Hepatocyte (in vitro differentiated cells): ENCODE measurements at regions not wholly inside any gene's neighbourhood (a gene's known extent, or its start where the extent isn't known, plus 50 kb on each side); places are given as distances from the start of the nearest gene placed in this dataset.

Experiments
- DNase-seq: peaks from one replicate; pipeline ENCODE4 v3.0.0-alpha.2; 2016; ENCODE audit warnings: low spot score
- H2AFZ ChIP-seq: fragments of 200-600 bp; sonication (generic); 2 replicates; pipeline ENCODE4 v1.6.0; 2016; ENCODE audit warnings: antibody characterized with exemption, mild to moderate bottlenecking
- H3K27ac ChIP-seq: fragments of 200-600 bp; sonication (generic); 2 replicates; pipeline ENCODE4 v1.5.1; 2016; ENCODE audit warnings: mild to moderate bottlenecking
- H3K27me3 ChIP-seq: fragments of 200-600 bp; sonication (generic); 2 replicates; pipeline ENCODE4 v1.6.1; 2016
- H3K36me3 ChIP-seq: fragments of 200-600 bp; sonication (generic); replicated peaks from 2 replicates; pipeline ENCODE4 v1.5.1; 2016; ENCODE audit warnings: low read depth; ENCODE audit not compliant: insufficient read depth
- H3K4me1 ChIP-seq: fragments of 200-600 bp; sonication (generic); 2 replicates; pipeline ENCODE4 v1.5.1; 2016; ENCODE audit warnings: mild to moderate bottlenecking, moderate library complexity; ENCODE audit not compliant: insufficient read depth
- H3K4me2 ChIP-seq: fragments of 200-600 bp; sonication (generic); 2 replicates; pipeline ENCODE4 v1.6.0; 2016
- H3K4me3 ChIP-seq: fragments of 200-600 bp; sonication (generic); 2 replicates; pipeline ENCODE4 v1.5.1; 2016; ENCODE audit warnings: mild to moderate bottlenecking
- H3K79me2 ChIP-seq: fragments of 200-600 bp; sonication (generic); 2 replicates; pipeline ENCODE4 v1.6.0; 2017; ENCODE audit warnings: mild to moderate bottlenecking
- H3K9me2 ChIP-seq: fragments of 200-600 bp; sonication (generic); replicated peaks from 2 replicates; pipeline ENCODE4 v1.6.0; 2017; ENCODE audit warnings: mild to moderate bottlenecking; ENCODE audit not compliant: insufficient read depth
- H3K9me3 ChIP-seq: fragments of 200-600 bp; sonication (generic); 2 replicates; pipeline ENCODE4 v1.5.1; 2016; ENCODE audit warnings: low read depth, mild to moderate bottlenecking
- H4K20me1 ChIP-seq: fragments of 200-600 bp; sonication (generic); 2 replicates; pipeline ENCODE4 v1.6.0; 2016; ENCODE audit warnings: mild to moderate bottlenecking; ENCODE audit not compliant: insufficient read depth, poor library complexity, severe bottlenecking
- CTCF ChIP-seq: fragments of 200-600 bp; sonication (generic); IDR thresholded peaks from 2 replicates; pipeline ENCODE4 v1.5.1; 2016; ENCODE audit warnings: antibody characterized with exemption, mild to moderate bottlenecking; ENCODE audit not compliant: poor library complexity
- EZH2 ChIP-seq: fragments of 200-600 bp; sonication (generic); IDR thresholded peaks from 2 replicates; pipeline ENCODE4 v1.6.1; 2016; ENCODE audit warnings: antibody characterized with exemption, mild to moderate bottlenecking, borderline replicate concordance
- EZH2phosphoT487 ChIP-seq: fragments of 200-600 bp; sonication (generic); IDR thresholded peaks from one replicate; pipeline ENCODE4 v1.6.1; 2018; ENCODE audit warnings: antibody characterized with exemption, mild to moderate bottlenecking, low read depth, moderate library complexity; ENCODE audit not compliant: unreplicated experiment, severe bottlenecking
- WGBS: methylation state at CpG from one replicate; pipeline ENCODE4 v1.1.6; 2016; ENCODE audit warnings: low lambda C conversion rate; ENCODE audit errors: missing lambda C conversion rate; 5-methylcytosine and 5-hydroxymethylcytosine counted together

GRCh38 chr5:91277840-91278239 lies 105.3 kb downstream of the ARRDC3 start:
- 85% methylated on average over 3 of the region's 3 CpGs for WGBS

GRCh38 chr5:91277093-91277626 lies 106.0 kb downstream of the ARRDC3 start:
- Histone ChIP-seq H2AFZ (no peak overlapping the region), H3K9me2 (no peaks in the 10 kb centered on the region), H3K27ac (no peak overlapping the region), H3K4me2 (no peak overlapping the region), H3K4me3 (no peak overlapping the region), H3K79me2 (no peaks in the 10 kb centered on the region), H3K9me3 (no peaks in the 10 kb centered on the region), H3K36me3 (no peaks in the 10 kb centered on the region), H3K27me3 (no peaks in the 10 kb centered on the region), H3K4me1 (no peaks in the 10 kb centered on the region), H4K20me1 (no peaks in the 10 kb centered on the region)
- DNase-seq, result no peak
- 61% methylated on average over 5 of the region's 5 CpGs for WGBS
- TF ChIP-seq EZH2phosphoT487 (no peak), EZH2 (no peak), CTCF (no peak)

More at GRCh38 chr5:91277840-91278239, 105.3 kb downstream of the ARRDC3 start:
- no peaks in the 10 kb centered on the region for H4K20me1 ChIP-seq
- no peak overlapping the region for H3K27ac ChIP-seq
- no peak for DNase-seq
- no peaks in the 10 kb centered on the region for H3K36me3 ChIP-seq
- no peaks in the 10 kb centered on the region for H3K27me3 ChIP-seq
- no peaks in the 10 kb centered on the region for H3K79me2 ChIP-seq
- no peaks in the 10 kb centered on the region for H3K4me1 ChIP-seq
- no peaks in the 10 kb centered on the region for H3K9me2 ChIP-seq
- TF ChIP-seq CTCF (no peak), EZH2phosphoT487 (no peak), EZH2 (no peak)
- no peak overlapping the region for H3K4me3 ChIP-seq
- H3K9me3 ChIP-seq, result no peaks in the 10 kb centered on the region
- no peak overlapping the region for H2AFZ ChIP-seq
- no peak overlapping the region for H3K4me2 ChIP-seq

GRCh38 chr5:91272858-91273257 lies 110.3 kb downstream of the ARRDC3 start:
- no peak overlapping the region for H3K27ac ChIP-seq
- no peaks in the 10 kb centered on the region for H3K36me3 ChIP-seq
- no peak for DNase-seq
- no peaks in the 10 kb centered on the region for H3K79me2 ChIP-seq
- no peaks in the 10 kb centered on the region for H3K9me2 ChIP-seq
- no peak for TF ChIP-seq CTCF
- WGBS, result 80% methylated on average over 2 of the region's 2 CpGs
- no peak overlapping the region for H3K4me2 ChIP-seq
- H3K27me3 ChIP-seq, result no peaks in the 10 kb centered on the region
- H3K9me3 ChIP-seq, result no peaks in the 10 kb centered on the region
- no peak overlapping the region for H3K4me3 ChIP-seq
- no peaks in the 10 kb centered on the region for H3K4me1 ChIP-seq
- H2AFZ ChIP-seq, result no peak overlapping the region
- H4K20me1 ChIP-seq, result no peaks in the 10 kb centered on the region

- TF ChIP-seq EZH2 (no peak), EZH2phosphoT487 (no peak), CTCF (no peak)
These were observed 111.1 kb downstream of the ARRDC3 start for GRCh38 chr5:91271999-91272398.

More at GRCh38 chr5:91271999-91272398, 111.1 kb downstream of the ARRDC3 start:
- Histone ChIP-seq H2AFZ (no peak overlapping the region), H3K4me1 (no peaks in the 10 kb centered on the region), H3K27ac (no peak overlapping the region), H3K4me3 (no peak overlapping the region), H3K9me2 (no peaks in the 10 kb centered on the region), H4K20me1 (no peaks in the 10 kb centered on the region), H3K79me2 (no peaks in the 10 kb centered on the region), H3K27me3 (no peaks in the 10 kb centered on the region), H3K9me3 (no peaks in the 10 kb centered on the region), H3K36me3 (no peaks in the 10 kb centered on the region), H3K4me2 (no peak overlapping the region)
- DNase-seq, result no peak
